DMS53 (cell line): ENCODE measurements at regions not wholly inside any gene's neighbourhood (a gene's known extent, or its start where the extent isn't known, plus 50 kb on each side); places are given as distances from the start of the nearest gene placed in this dataset.

Experiments
- DNase-seq: peaks from one replicate; lab custom pipeline; 2025; lab: John Stamatoyannopoulos, UW

- peak; percentile 71 for DNase-seq
These were observed 113.3 kb upstream of the TMPO start for GRCh38 chr12:98402091-98402490.

- no peak for DNase-seq
These were observed 112.7 kb upstream of the TMPO start for GRCh38 chr12:98402671-98403070.

- no peak for DNase-seq
These were observed 112.0 kb upstream of the TMPO start for GRCh38 chr12:98403385-98403784.

DNA sequence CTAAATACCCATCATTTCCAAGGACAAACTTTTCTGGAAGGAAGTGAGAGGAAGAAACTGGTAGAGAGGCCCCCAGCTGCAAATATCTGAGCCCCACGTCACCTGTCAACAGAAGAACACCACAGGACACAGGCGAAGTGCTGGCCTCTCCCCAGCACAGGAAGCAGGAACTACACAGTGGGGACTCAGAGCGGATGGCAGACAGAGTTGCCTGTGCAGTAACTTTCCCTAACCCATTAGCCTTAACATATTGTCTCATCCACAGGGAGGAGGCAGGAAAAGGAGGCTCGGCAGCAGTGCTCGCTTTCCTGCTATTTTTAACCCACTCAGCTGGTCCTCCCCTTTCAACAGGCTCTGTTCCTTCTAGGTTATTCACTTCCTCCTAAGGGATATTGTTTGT is 111.5 kb upstream of the TMPO start:
- no peak for DNase-seq

DNA sequence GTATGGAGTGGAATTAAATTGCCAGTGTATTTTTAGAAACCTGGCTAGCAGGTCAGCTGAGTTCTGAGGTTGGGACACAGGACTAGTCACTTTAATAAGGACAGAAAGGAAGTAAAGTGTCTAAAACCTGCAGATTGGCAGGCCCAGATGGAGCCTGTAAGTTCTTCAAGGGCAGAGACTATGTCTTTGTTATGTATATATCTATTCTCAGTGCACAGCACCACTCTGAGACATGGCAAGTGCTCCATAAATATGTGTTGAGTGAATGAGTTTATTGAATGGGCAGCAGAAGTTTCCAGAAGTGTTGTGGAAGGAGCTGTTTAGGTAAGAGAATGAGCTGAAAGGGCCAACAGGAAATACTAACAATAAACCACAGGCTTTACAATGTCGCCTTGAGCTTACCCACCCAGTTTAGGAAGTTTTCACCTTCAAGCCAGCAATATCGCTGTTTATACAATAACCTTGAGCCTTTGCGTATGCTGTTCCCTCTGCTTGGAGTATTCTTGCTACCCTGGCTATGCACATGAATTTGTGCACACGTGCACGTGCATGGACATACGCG is 109.5 kb upstream of the TMPO start:
- no peak for DNase-seq

- no peak for DNase-seq
These were observed 109.0 kb upstream of the TMPO start for GRCh38 chr12:98406378-98406777.

- DNase-seq, result no peak
These were observed 106.7 kb upstream of the TMPO start for GRCh38 chr12:98408681-98409080.

- DNase-seq, result no peak
These were observed 105.8 kb upstream of the TMPO start for GRCh38 chr12:98409548-98409947.

- no peak for DNase-seq
These were observed 105.0 kb upstream of the TMPO start for GRCh38 chr12:98410356-98410755.

- peak; percentile 42 for DNase-seq
These were observed 98.5 kb upstream of the TMPO start for GRCh38 chr12:98416845-98417244.

GRCh38 chr12:98417266-98417665 is 98.1 kb upstream of the TMPO start:
- no peak for DNase-seq

DNA sequence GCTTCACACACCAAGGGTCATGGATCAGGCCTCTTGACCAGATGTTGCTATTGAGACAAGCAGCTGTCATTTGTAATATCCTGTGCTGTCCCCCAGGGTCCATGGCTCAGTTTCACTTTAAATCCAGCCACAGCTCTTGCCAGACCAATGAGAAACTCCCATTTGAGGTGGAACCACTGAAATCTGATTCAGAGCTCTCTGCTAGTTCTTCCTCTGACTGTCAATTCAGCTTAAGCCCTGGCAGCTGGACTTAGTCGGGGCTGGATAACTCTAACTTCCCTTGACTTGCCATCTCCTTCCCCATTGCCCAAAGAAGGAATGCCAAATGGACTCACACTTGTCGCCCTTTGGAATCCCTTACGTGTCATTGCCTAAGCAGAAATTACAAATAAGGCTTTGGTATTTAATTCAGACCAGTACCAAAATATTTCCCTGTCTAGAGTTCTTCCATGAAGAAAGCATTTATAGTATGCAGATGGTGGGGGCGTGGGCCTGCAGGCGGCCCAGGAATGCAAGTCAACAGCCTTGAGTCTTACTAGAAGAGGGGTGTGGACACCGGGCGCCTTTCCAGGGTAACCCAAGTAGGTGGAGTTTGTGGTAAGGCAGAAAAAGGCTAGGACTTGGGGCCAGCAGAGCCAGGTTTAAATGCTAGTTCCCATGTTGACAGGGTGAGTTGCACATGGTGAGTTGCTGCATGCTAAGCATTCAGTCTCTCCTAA is 96.9 kb upstream of the TMPO start:
- no peak for DNase-seq

DNA sequence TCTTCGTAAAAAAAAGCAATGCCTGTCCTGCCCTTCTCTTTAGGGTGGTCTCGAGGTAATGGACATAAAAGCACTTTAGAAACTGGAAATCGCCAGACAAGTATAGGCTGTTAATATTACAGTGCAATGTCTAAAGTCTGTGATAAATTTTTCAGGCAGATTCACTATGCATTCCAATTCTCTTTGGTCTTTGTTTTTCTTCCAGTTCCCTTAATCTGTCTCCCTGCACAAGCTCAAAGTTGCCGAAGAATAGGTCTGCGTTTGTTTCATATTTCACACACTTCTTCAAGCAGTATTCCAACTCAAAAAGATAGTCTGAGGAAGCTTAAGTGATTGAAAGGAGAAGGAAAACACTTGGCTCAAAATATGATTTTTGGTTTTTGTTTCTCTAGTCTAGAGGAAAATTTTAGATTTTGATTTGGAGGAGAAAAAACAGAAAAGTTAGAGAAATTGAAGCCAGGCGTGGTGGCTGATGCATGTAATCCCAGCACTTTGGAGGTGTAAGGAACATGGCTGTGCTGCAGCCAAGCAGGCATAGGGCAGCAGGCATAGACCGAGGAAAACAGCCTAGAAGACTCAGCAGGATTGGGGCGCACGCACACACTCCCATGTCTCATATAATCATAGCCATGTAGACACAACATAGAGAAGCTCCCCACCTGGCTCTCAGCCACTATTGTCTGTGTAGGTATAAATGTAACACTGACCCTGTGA is 96.2 kb upstream of the TMPO start:
- no peak for DNase-seq

DNA sequence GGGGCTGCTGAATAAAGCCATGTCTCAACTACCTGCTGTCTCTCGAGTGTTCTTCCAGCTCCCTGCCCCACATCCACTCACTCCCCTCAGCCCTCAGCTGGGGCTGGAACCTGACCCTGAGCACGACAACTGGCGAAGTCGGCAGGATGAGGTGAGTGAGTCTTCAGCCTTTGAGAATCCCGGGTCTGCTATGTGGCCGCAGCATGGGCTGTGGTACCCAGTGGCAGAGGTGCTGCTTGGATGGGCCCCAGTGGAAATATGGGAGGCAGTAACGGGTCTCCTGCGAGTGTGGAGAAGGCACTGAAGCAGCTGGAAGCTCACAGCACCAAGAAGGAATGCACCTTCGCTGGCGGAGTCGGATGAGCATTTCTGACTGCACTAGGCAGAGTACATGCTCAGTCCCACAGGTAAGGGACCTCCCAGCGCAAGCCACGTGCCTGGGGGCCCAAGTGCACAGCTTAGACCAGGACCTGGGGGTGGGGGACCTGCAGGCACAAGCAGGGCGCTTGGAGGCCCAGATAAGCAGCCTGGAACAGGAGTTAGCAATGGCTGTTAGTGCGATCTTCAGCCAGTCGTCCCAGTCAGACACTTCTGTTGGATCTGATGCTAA is 95.5 kb upstream of the TMPO start:
- no peak for DNase-seq

GRCh38 chr12:98420461-98420860 is 94.9 kb upstream of the TMPO start:
- DNase-seq, result no peak

GRCh38 chr12:98421316-98421715 is 94.1 kb upstream of the TMPO start:
- no peak for DNase-seq

DNA sequence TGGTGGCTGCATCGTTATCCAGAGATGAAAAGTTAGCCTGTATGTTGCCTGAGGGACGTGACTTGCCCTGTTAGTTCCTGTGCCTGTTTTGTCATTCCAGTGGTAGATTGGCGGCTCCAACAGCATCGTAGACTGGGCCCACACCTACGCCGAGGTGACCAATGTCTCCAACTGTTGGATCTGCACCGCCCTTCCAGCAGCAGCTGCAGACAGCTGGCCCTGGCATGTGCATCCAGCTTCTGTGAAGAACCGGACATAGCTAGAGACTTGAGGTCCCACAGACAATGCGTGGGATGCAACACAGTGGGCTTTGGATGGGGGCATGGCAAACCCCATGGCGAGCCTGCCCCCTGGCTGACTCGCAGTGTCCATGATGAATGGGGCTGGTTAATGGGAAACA is 93.0 kb upstream of the TMPO start:
- DNase-seq, result no peak

GRCh38 chr12:98422812-98423211 is 92.6 kb upstream of the TMPO start:
- DNase-seq, result peak; percentile 58

DNA sequence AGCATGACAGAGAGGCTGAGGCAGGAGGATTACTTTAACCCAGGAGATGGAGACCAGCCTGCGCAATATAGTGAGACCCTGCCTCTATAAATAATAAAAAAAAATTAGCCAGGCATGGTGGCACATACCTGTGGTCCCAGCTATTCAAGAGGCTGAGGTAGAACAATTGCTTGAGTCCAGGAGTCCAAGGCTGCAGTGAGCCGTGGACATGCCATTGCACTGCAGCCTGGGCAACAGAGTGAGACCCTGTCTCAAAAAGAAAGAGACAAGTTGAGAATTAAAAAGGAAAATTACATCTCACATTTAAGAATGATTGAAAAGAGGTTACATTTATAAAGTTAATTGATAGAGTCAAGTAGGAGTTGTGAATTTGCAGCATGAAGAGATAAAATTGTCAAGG is 91.4 kb upstream of the TMPO start:
- DNase-seq, result no peak

GRCh38 chr12:98424726-98425401 is 90.5 kb upstream of the TMPO start:
- DNase-seq, result peak; percentile 83

- DNase-seq, result no peak
These were observed 89.5 kb upstream of the TMPO start for GRCh38 chr12:98425859-98426258.

- no peak for DNase-seq
These were observed 84.3 kb upstream of the TMPO start for GRCh38 chr12:98431089-98431488.
